GM18858 (cell line): ENCODE measurements at regions not wholly inside any gene's neighbourhood (a gene's known extent, or its start where the extent isn't known, plus 50 kb on each side); places are given as distances from the start of the nearest gene placed in this dataset.

Source experiments
- ATAC-seq: cut with Tn5 transposase; IDR thresholded peaks from one replicate; pipeline ENCODE4 v1.9.1; 2021; ENCODE audit not compliant: unreplicated experiment

- no peak for ATAC-seq
Observed at GRCh38 chr6:169843110-169843509, 91.7 kb downstream of the ERMARD start.

GRCh38 chr6:169841907-169842606 is 90.6 kb downstream of the ERMARD start:
- no peak for ATAC-seq

GRCh38 chr6:169841251-169841650 is 89.8 kb downstream of the ERMARD start:
- no peak for ATAC-seq

GRCh38 chr6:169839898-169840631 is 88.6 kb downstream of the ERMARD start:
- ATAC-seq = no peak

- ATAC-seq = no peak
Observed at GRCh38 chr6:169839493-169839892, 88.1 kb downstream of the ERMARD start.

GRCh38 chr6:169839029-169839481 is 87.6 kb downstream of the ERMARD start:
- no peak for ATAC-seq

- no peak for ATAC-seq
Observed at GRCh38 chr6:169838346-169839028, 87.1 kb downstream of the ERMARD start.

GRCh38 chr6:169837529-169838250 is 86.3 kb downstream of the ERMARD start:
- no peak for ATAC-seq

- ATAC-seq = no peak
Observed at GRCh38 chr6:169833258-169833794, 81.9 kb downstream of the ERMARD start.

- no peak for ATAC-seq
Observed at GRCh38 chr6:169832247-169832948, 81.0 kb downstream of the ERMARD start.

- peak; percentile 42 for ATAC-seq
Observed at GRCh38 chr6:169831450-169832246, 80.2 kb downstream of the ERMARD start.
